ENCODE measurements at regions not wholly inside any gene's neighbourhood (a gene's known extent, or its start where the extent isn't known, plus 50 kb on each side); places are given as distances from the start of the nearest gene placed in this dataset.
"Not testable (repeated sequence)": the region's sequence is repeated elsewhere in the genome, so short reads cannot be mapped to it uniquely, and the experiment has no call there.

DNA sequence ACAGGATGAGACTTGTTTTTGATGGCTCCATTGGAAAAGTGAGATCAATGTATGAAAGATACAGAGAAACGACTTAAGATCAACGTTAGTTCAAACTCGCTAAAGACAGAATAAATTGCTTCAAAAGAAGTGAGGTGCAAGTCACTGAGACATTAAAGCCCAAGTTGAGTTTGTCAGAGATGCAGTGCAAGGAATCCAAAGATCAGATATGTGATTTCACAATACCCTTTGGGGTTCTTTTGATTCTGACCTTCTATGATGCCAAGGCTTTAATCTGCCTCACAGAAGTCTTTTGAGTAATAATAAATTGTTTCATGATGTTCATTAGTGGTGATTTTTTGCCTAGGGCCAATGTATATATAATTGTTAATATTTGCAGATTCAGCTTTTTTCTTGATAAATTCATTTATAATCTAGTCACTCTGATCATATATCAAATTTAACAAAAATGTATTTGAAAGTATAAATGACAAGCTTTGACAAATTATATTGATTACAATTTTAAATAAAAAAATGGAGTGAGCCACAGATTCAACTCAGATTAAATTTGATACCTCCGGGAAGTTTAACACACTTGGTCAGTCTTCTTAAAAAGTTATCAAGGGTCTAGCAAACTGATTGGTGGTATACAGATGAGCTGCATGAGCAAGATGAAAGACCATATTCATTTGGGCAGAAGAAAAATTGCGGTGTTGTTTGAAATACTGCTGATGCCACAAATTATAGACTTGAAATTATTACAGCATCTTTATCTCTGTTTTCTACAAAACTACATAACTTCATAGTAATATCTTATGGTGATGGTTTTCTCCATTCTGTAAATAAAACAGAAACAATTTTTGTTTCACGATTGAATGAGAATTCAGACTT, 144.8 kb upstream of the FAR2 start:
- Histone ChIP-seq H3K4me1 (ENCODE audit: control insufficient read depth in 5 of 5, insufficient read depth in 5 of 5, low read length in 5 of 5) (no peaks in the 10 kb centered on the region), H3K4me3 (ENCODE audit: low read depth in 1 of 5, low read length in 5 of 5) (no peak overlapping the region), H3K27me3 (ENCODE audit: control insufficient read depth in 5 of 5, insufficient read depth in 4 of 5, low read length in 5 of 5) (no peaks in the 10 kb centered on the region), H3K9me3 (ENCODE audit: control insufficient read depth in 5 of 5, low read length in 5 of 5) (no peaks in the 10 kb centered on the region), H3K27ac (ENCODE audit: low read depth, low read length) (no peak overlapping the region), H3K9ac (ENCODE audit: low read length in 5 of 5) (no peak overlapping the region), H3K36me3 (ENCODE audit: control insufficient read depth in 5 of 5, insufficient read depth in 5 of 5, low read length in 5 of 5) (no peaks in the 10 kb centered on the region)

DNA sequence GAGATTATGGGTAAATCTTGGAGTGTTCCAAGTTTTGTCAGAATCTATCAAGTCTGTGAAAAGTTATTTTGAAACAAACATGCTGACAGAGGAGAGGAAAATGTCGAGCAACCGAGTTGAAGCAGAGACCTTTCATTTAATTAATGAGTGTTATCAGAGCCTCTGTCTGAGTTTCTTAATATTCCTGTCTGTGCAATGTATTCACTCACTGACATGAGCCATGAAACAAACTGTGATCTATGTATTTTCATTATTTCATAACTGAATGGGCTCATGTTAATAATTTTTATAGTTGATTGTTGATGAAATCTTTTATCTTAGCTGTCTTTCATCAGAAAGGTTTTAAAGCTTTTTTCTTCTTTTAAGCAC, 144.2 kb upstream of the FAR2 start:
- Histone ChIP-seq H3K27ac (ENCODE audit: low read depth, low read length) (no peak overlapping the region), H3K4me3 (ENCODE audit: low read depth in 1 of 5, low read length in 5 of 5) (no peak overlapping the region), H3K4me1 (ENCODE audit: control insufficient read depth in 5 of 5, insufficient read depth in 5 of 5, low read length in 5 of 5) (no peaks in the 10 kb centered on the region), H3K36me3 (ENCODE audit: control insufficient read depth in 5 of 5, insufficient read depth in 5 of 5, low read length in 5 of 5) (no peaks in the 10 kb centered on the region), H3K9ac (ENCODE audit: low read length in 5 of 5) (no peak overlapping the region), H3K27me3 (ENCODE audit: control insufficient read depth in 5 of 5, insufficient read depth in 4 of 5, low read length in 5 of 5) (no peaks in the 10 kb centered on the region), H3K9me3 (ENCODE audit: control insufficient read depth in 5 of 5, low read length in 5 of 5) (no peaks in the 10 kb centered on the region)

DNA sequence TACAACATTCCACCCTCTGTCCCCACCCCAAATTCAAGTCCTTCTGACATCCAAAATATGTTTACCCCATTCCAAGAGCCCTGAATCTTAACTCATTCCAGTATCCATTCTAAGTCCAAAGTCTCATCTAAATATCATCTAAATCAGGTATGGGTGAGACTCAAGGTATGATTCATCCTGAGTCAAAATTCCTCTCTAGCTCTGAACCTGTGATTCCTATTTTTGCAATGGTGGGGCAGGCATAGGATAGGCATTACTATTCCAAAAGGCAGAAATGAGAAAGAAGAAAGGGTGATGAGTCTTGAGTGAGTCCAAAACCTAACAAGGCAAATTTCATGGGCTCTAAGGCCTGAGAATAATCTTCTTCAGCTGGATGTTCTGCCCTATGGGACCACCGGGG, 140.3 kb upstream of the FAR2 start:
- Histone ChIP-seq H3K4me1 (ENCODE audit: control insufficient read depth in 5 of 5, insufficient read depth in 5 of 5, low read length in 5 of 5) (no peaks in the 10 kb centered on the region), H3K9ac (ENCODE audit: low read length in 5 of 5) (no peak overlapping the region), H3K36me3 (ENCODE audit: control insufficient read depth in 5 of 5, insufficient read depth in 5 of 5, low read length in 5 of 5) (no peaks in the 10 kb centered on the region), H3K27ac (ENCODE audit: low read depth, low read length) (no peak overlapping the region), H3K9me3 (ENCODE audit: control insufficient read depth in 5 of 5, low read length in 5 of 5) (no peaks in the 10 kb centered on the region), H3K4me3 (ENCODE audit: low read depth in 1 of 5, low read length in 5 of 5) (no peak overlapping the region), H3K27me3 (ENCODE audit: control insufficient read depth in 5 of 5, insufficient read depth in 4 of 5, low read length in 5 of 5) (no peaks in the 10 kb centered on the region)

DNA sequence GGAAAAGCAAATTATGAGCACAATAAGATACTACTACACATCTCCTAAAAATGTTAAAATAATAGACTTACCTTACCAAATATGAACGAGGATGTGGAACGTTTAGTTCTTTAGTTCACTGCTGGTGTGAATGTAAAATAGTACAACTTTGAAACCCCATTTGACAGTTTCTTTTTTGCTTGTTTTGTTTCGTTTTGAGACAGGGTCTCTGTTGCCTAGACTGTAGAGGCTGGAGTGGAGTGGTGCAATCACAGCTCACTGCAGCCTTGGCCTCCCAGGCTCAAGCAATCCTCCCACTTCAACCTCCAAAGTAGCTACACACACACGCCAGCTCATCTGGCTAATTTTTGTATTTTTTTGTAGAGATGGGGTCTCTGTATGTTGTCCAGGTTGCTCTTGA, 136.4 kb upstream of the FAR2 start:
- Histone ChIP-seq H3K36me3 (ENCODE audit: control insufficient read depth in 5 of 5, insufficient read depth in 5 of 5, low read length in 5 of 5) (no peaks in the 10 kb centered on the region), H3K9me3 (ENCODE audit: control insufficient read depth in 5 of 5, low read length in 5 of 5) (no peaks in the 10 kb centered on the region), H3K27ac (ENCODE audit: low read depth, low read length) (no peak overlapping the region), H3K9ac (ENCODE audit: low read length in 5 of 5) (no peak overlapping the region), H3K4me3 (ENCODE audit: low read depth in 1 of 5, low read length in 5 of 5) (no peak overlapping the region), H3K4me1 (ENCODE audit: control insufficient read depth in 5 of 5, insufficient read depth in 5 of 5, low read length in 5 of 5) (no peaks in the 10 kb centered on the region), H3K27me3 (ENCODE audit: control insufficient read depth in 5 of 5, insufficient read depth in 4 of 5, low read length in 5 of 5) (no peaks in the 10 kb centered on the region)

DNA sequence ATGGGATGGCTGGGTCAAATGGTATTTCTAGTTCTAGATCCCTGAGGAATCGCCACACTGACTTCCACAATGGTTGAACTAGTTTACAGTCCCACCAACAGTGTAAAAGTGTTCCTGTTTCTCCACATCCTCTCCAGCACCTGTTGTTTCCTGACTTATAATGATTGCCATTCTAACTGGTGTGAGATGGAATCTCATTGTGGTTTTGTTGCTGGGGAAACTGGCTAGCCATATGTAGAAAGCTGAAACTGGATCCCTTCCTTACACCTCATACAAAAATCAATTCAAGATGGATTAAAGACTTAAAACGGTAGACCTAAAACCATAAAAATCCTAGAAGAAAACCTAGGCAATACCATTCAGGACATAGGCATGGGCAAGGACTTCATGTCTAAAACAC, 131.5 kb upstream of the FAR2 start:
- H3K9me3 ChIP-seq (ENCODE audit: control insufficient read depth in 5 of 5, low read length in 5 of 5); H3K4me3 ChIP-seq (ENCODE audit: low read depth in 1 of 5, low read length in 5 of 5); H3K27ac ChIP-seq (ENCODE audit: low read depth, low read length): not testable (repeated sequence)

DNA sequence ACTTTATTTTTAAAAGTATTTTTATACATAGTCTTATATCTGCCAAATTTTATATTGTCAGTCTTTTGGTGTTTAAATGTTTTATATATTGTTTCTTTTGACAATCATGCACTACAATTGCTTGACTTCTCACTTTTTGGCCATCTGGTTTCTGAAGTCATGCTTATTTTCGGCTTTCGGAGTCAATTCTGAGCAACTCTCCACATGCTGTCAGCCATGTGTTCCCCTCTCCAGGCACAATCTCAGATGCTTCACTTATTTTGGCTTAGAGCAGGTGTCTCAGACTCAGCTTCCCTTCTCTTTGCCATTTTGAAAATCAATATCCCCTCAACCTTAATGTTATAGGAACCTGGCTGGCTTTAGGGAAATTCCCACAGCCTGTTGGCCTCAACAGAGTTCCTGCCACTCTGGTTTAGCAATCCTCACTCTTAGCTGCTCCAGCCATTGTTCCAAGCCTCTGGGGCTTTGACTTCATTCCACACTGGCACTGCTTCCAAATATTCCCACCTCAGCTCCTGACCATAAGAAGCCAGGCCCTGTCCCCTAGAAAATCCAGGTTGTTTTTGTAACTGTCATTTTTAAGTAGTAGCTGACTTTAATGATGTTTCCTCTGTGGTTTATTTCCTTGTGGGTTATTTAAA, 125.5 kb upstream of the FAR2 start:
- Histone ChIP-seq H3K36me3 (ENCODE audit: control insufficient read depth in 5 of 5, insufficient read depth in 5 of 5, low read length in 5 of 5) (no peaks in the 10 kb centered on the region), H3K4me3 (ENCODE audit: low read depth in 1 of 5, low read length in 5 of 5) (no peak overlapping the region), H3K9ac (ENCODE audit: low read length in 5 of 5) (no peak overlapping the region), H3K4me1 (ENCODE audit: control insufficient read depth in 5 of 5, insufficient read depth in 5 of 5, low read length in 5 of 5) (no peaks in the 10 kb centered on the region), H3K9me3 (ENCODE audit: control insufficient read depth in 5 of 5, low read length in 5 of 5) (no peaks in the 10 kb centered on the region), H3K27ac (ENCODE audit: low read depth, low read length) (no peak overlapping the region), H3K27me3 (ENCODE audit: control insufficient read depth in 5 of 5, insufficient read depth in 4 of 5, low read length in 5 of 5) (no peaks in the 10 kb centered on the region)

More for the DNA sequence above, 131.5 kb upstream of the FAR2 start:
- H3K27me3 ChIP-seq (ENCODE audit: control insufficient read depth in 5 of 5, insufficient read depth in 4 of 5, low read length in 5 of 5); H3K9ac ChIP-seq (ENCODE audit: low read length in 5 of 5); H3K4me1 ChIP-seq (ENCODE audit: control insufficient read depth in 5 of 5, insufficient read depth in 5 of 5, low read length in 5 of 5); H3K36me3 ChIP-seq (ENCODE audit: control insufficient read depth in 5 of 5, insufficient read depth in 5 of 5, low read length in 5 of 5): not testable (repeated sequence)

DNA sequence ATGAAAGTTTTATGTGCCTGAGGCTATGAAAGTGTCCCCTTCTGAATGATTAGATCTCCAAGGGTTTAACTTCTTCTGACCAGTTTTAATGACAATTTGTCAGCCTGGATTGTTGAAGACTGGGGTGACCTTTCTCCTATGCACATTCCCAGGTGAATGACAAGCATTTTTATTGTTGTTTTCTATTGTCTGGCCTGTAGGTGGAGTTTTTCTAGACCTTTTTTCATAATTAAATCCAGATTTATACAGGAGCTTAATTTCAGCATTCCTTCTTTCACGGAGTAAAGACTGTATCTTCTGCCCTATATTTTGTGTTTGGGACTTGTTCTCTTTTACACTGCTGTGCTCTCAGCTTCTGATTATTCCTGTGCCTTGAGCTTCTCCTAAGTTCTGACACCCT, 125.0 kb upstream of the FAR2 start:
- Histone ChIP-seq H3K27ac (ENCODE audit: low read depth, low read length) (no peak overlapping the region), H3K27me3 (ENCODE audit: control insufficient read depth in 5 of 5, insufficient read depth in 4 of 5, low read length in 5 of 5) (no peaks in the 10 kb centered on the region), H3K4me3 (ENCODE audit: low read depth in 1 of 5, low read length in 5 of 5) (no peak overlapping the region), H3K9ac (ENCODE audit: low read length in 5 of 5) (no peak overlapping the region), H3K9me3 (ENCODE audit: control insufficient read depth in 5 of 5, low read length in 5 of 5) (no peaks in the 10 kb centered on the region), H3K4me1 (ENCODE audit: control insufficient read depth in 5 of 5, insufficient read depth in 5 of 5, low read length in 5 of 5) (no peaks in the 10 kb centered on the region), H3K36me3 (ENCODE audit: control insufficient read depth in 5 of 5, insufficient read depth in 5 of 5, low read length in 5 of 5) (no peaks in the 10 kb centered on the region)

DNA sequence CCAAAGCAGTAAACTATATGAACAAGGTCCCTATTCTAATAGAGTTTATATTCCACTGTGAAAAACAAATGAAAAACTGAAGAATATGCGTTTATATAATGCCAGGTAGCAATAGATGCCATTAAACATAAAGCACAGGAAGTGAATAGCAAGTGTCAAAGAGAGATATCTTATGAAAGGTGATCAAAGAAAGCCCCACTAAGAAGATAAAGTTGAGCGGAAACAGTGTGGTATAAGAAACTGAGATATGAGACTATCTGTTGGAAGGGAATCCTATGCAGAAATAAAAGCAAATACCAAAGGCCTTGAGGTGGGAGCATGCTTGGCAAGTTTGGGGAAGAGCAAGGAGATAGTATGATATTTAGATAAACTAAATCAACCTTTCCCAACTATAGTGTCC, 123.1 kb upstream of the FAR2 start:
- Histone ChIP-seq H3K36me3 (ENCODE audit: control insufficient read depth in 5 of 5, insufficient read depth in 5 of 5, low read length in 5 of 5) (no peaks in the 10 kb centered on the region), H3K4me3 (ENCODE audit: low read depth in 1 of 5, low read length in 5 of 5) (no peak overlapping the region), H3K27ac (ENCODE audit: low read depth, low read length) (no peak overlapping the region), H3K9ac (ENCODE audit: low read length in 5 of 5) (no peak overlapping the region), H3K27me3 (ENCODE audit: control insufficient read depth in 5 of 5, insufficient read depth in 4 of 5, low read length in 5 of 5) (no peaks in the 10 kb centered on the region), H3K4me1 (ENCODE audit: control insufficient read depth in 5 of 5, insufficient read depth in 5 of 5, low read length in 5 of 5) (no peaks in the 10 kb centered on the region), H3K9me3 (ENCODE audit: control insufficient read depth in 5 of 5, low read length in 5 of 5) (no peaks in the 10 kb centered on the region)

DNA sequence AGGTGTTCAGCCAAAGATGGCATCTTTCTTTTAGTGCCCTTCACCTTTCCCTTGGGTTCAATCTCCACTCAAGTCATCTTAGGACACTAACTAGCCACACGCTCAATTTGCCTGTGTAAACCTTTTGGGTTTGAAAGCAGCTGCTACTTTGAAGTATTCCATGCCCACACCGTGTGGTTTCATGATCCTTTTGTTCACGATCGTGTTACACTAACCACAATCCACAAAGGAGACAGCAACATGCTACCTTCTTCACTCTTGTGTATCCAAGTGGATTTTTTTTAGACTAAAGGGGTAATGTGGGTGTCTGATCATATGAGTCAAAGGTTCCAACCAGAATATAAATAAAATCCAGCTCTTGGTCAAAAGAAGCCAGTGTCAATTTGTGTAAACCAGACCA, 122.7 kb upstream of the FAR2 start:
- Histone ChIP-seq H3K4me1 (ENCODE audit: control insufficient read depth in 5 of 5, insufficient read depth in 5 of 5, low read length in 5 of 5) (no peaks in the 10 kb centered on the region), H3K27me3 (ENCODE audit: control insufficient read depth in 5 of 5, insufficient read depth in 4 of 5, low read length in 5 of 5) (no peaks in the 10 kb centered on the region)

DNA sequence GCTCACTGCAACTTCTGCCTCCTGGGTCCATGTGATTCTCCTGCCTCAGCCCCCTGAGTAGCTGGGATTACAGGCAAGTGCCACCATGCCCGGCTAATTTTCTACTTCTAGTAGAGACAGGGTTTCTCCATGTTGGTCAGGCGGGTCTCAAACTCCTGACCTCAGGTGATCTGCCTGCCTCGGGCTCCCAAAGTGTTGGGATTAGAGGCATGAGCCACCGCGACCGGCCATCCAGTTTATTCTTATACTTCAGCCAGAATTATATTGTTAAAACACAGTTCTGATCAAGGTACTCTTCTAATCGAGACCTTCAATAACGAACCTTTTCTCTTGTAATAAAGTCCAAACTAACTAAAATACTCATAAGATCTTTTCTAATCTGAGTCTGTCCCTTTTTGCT, 119.6 kb upstream of the FAR2 start:
- H3K9ac ChIP-seq (ENCODE audit: low read length in 5 of 5); H3K4me3 ChIP-seq (ENCODE audit: low read depth in 1 of 5, low read length in 5 of 5); H3K36me3 ChIP-seq (ENCODE audit: control insufficient read depth in 5 of 5, insufficient read depth in 5 of 5, low read length in 5 of 5); H3K27me3 ChIP-seq (ENCODE audit: control insufficient read depth in 5 of 5, insufficient read depth in 4 of 5, low read length in 5 of 5); H3K4me1 ChIP-seq (ENCODE audit: control insufficient read depth in 5 of 5, insufficient read depth in 5 of 5, low read length in 5 of 5); H3K9me3 ChIP-seq (ENCODE audit: control insufficient read depth in 5 of 5, low read length in 5 of 5); H3K27ac ChIP-seq (ENCODE audit: low read depth, low read length): not testable (repeated sequence)

More for the DNA sequence above, 122.7 kb upstream of the FAR2 start:
- no peak overlapping the region for H3K27ac ChIP-seq (ENCODE audit: low read depth, low read length)
- no peaks in the 10 kb centered on the region for H3K36me3 ChIP-seq (ENCODE audit: control insufficient read depth in 5 of 5, insufficient read depth in 5 of 5, low read length in 5 of 5)
- no peaks in the 10 kb centered on the region for H3K9me3 ChIP-seq (ENCODE audit: control insufficient read depth in 5 of 5, low read length in 5 of 5)
- H3K4me3 ChIP-seq (ENCODE audit: low read depth in 1 of 5, low read length in 5 of 5) = no peak overlapping the region
- H3K9ac ChIP-seq (ENCODE audit: low read length in 5 of 5) = no peak overlapping the region
